Keratinocyte (primary cell): ENCODE measurements at regions not wholly inside any gene's neighbourhood (a gene's known extent, or its start where the extent isn't known, plus 50 kb on each side); places are given as distances from the start of the nearest gene placed in this dataset.

ENCODE experiments used
- DNase-seq: peaks from one replicate; pipeline ENCODE4 v3.0.0-alpha.2; 2011; ENCODE audit warnings: low read depth, missing footprints, low spot score
- FAIRE-seq: peaks from 2 replicates; lab custom pipeline; 2011; peaks lifted over from hg19 to GRCh38; lab: Jason Lieb, UNC
- H2AFZ ChIP-seq: 2 replicates; pipeline ENCODE4 v1.6.0; 2012; ENCODE audit warnings: low read length, control low read depth, inconsistent platforms; ENCODE audit not compliant: control insufficient read depth
- H3K27ac ChIP-seq: 2 replicates; pipeline ENCODE4 v1.5.1; 2011; ENCODE audit warnings: low read length; ENCODE audit not compliant: control insufficient read depth, insufficient read depth
- H3K27me3 ChIP-seq: 3 replicates; pipeline ENCODE4 v1.6.0; 2011; ENCODE audit warnings: low read length; ENCODE audit not compliant: control insufficient read depth, insufficient read depth; ENCODE audit errors: extremely low read depth
- H3K36me3 ChIP-seq, 2 experiments: 2 replicates in 1 of 2; 3 replicates in 1 of 2; pipeline ENCODE4 v1.5.1; 2011; ENCODE audit warnings: low read length in 2 of 2, mild to moderate bottlenecking in 1 of 2; ENCODE audit not compliant: control insufficient read depth in 2 of 2, insufficient read depth in 2 of 2; ENCODE audit errors: extremely low read depth in 1 of 2
- H3K4me1 ChIP-seq: 3 replicates; pipeline ENCODE4 v1.5.1; 2011; ENCODE audit warnings: low read length; ENCODE audit not compliant: control insufficient read depth, insufficient read depth; ENCODE audit errors: extremely low read depth
- H3K4me2 ChIP-seq: 3 replicates; pipeline ENCODE4 v1.6.0; 2011; ENCODE audit warnings: low read depth, low read length; ENCODE audit not compliant: control insufficient read depth, insufficient read depth; ENCODE audit errors: extremely low read depth
- H3K4me3 ChIP-seq, 3 experiments: fragments of 200-600 bp in 1 of 3; sonication (generic) in 1 of 3; 2 replicates in 2 of 3; 3 replicates in 1 of 3; pipeline ENCODE4 v1.5.1; 2011 to 2016; ENCODE audit warnings: low read length in 3 of 3, mild to moderate bottlenecking in 3 of 3, control low read depth in 2 of 3, inconsistent platforms in 1 of 3, low read depth in 1 of 3, mixed read lengths in 1 of 3, mixed run types in 1 of 3, moderate library complexity in 1 of 3; ENCODE audit not compliant: control insufficient read depth in 2 of 3, insufficient read depth in 2 of 3; ENCODE audit errors: extremely low read depth in 1 of 3
- H3K79me2 ChIP-seq: 2 replicates; pipeline ENCODE4 v1.6.0; 2012; ENCODE audit warnings: low read length; ENCODE audit not compliant: control insufficient read depth, insufficient read depth
- H3K9ac ChIP-seq: 3 replicates; pipeline ENCODE4 v1.6.0; 2011; ENCODE audit warnings: low read length; ENCODE audit not compliant: control insufficient read depth, insufficient read depth; ENCODE audit errors: extremely low read depth
- H3K9me1 ChIP-seq: 3 replicates; pipeline ENCODE4 v1.6.0; 2011; ENCODE audit warnings: low read length; ENCODE audit not compliant: control insufficient read depth, insufficient read depth; ENCODE audit errors: extremely low read depth
- H3K9me3 ChIP-seq: 2 replicates; pipeline ENCODE4 v1.5.1; 2012; ENCODE audit warnings: low read depth, low read length; ENCODE audit not compliant: control insufficient read depth
- H4K20me1 ChIP-seq: 3 replicates; pipeline ENCODE4 v1.6.0; 2011; ENCODE audit warnings: low read length; ENCODE audit not compliant: control insufficient read depth, insufficient read depth; ENCODE audit errors: extremely low read depth
- EZH2 ChIP-seq: IDR thresholded peaks from one replicate; pipeline ENCODE4 v1.6.1; 2012; ENCODE audit warnings: inconsistent platforms, mild to moderate bottlenecking, low read length, moderate library complexity
- dilution Hi-C: fragments of 300-500 bp; cut with MboI; formaldehyde crosslinking; loops from one replicate; pipeline ENCODE4 v1.7.0; 2020; ENCODE audit warnings: low sequenced_read_pairs; ENCODE audit not compliant: extremely low pct_ligation_motif_present
- TF ChIP-seq, protein P1 (sequence below), 3 experiments: IDR thresholded peaks in 1 of 3; conservative IDR thresholded peaks in 1 of 3; optimal IDR thresholded peaks in 1 of 3; 2 replicates in 2 of 3; 3 replicates in 1 of 3; pipeline versions ENCODE3 to v1.5.1; 2011; ENCODE audit warnings: low read length in 3 of 3, mild to moderate bottlenecking in 3 of 3, moderate library complexity in 2 of 3, control low read depth in 1 of 3, inconsistent platforms in 1 of 3; ENCODE audit not compliant: insufficient read depth in 2 of 3; ENCODE audit errors: extremely low read depth in 1 of 3

DNA sequence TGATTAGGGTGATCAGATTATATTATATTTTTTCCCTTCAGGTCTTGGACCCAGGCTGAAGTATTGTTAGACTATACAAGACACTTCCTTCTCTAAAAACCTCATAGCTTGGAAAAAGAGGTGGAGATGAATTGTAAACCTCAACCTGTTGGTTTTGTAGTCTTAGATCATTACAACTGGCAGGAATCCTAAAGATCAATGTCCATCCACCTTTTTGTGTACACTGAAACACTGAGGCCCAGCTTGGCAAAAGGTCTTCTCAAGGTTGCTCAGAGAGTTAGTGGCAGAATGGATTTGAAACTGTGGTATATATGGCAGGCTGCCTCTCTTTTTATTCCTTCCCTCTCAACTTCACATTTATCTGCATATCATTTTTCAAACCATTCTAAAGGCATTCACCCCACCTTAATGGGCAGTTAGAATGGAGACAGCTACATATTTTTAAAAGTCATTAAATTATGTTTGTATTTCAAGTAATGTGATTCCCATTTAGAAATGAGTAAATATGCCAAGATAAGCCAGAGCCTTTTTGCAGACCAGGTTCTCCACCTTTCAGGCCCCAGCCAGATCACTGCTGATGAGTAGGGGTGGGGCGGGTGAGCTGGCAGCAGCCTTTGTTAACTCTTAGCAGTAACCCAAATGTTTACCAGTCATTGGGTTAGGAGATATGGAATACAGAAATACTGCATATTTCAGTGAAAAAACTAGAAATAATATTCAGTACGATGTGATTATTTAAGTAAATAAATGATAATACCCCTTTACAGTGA, 243.2 kb upstream of the F9 start:
- no peak for TF ChIP-seq EZH2
- TF ChIP-seq, protein P1, sequence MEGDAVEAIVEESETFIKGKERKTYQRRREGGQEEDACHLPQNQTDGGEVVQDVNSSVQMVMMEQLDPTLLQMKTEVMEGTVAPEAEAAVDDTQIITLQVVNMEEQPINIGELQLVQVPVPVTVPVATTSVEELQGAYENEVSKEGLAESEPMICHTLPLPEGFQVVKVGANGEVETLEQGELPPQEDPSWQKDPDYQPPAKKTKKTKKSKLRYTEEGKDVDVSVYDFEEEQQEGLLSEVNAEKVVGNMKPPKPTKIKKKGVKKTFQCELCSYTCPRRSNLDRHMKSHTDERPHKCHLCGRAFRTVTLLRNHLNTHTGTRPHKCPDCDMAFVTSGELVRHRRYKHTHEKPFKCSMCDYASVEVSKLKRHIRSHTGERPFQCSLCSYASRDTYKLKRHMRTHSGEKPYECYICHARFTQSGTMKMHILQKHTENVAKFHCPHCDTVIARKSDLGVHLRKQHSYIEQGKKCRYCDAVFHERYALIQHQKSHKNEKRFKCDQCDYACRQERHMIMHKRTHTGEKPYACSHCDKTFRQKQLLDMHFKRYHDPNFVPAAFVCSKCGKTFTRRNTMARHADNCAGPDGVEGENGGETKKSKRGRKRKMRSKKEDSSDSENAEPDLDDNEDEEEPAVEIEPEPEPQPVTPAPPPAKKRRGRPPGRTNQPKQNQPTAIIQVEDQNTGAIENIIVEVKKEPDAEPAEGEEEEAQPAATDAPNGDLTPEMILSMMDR (optimal IDR thresholded peaks at IDR 0.05 in 1 of 3, IDR thresholded peaks at IDR 0.05 in 1 of 3, conservative IDR thresholded peaks at IDR 0.05 in 1 of 3; ENCODE audit: extremely low read depth in 1 of 3, insufficient read depth in 2 of 3, low read length in 3 of 3), result no peak
- Histone ChIP-seq H3K27ac (no peak overlapping the region), H3K4me2 (no peak overlapping the region), H2AFZ (no peak overlapping the region), H3K4me1 (no peaks in the 10 kb centered on the region), H3K36me3 (no peaks in the 10 kb centered on the region), H3K27me3 (no peaks in the 10 kb centered on the region), H3K9ac (no peak overlapping the region), H3K79me2 (no peaks in the 10 kb centered on the region), H3K9me1 (no peaks in the 10 kb centered on the region), H3K4me3 (no peak overlapping the region), H4K20me1 (no peaks in the 10 kb centered on the region), H3K9me3 (no peaks in the 10 kb centered on the region)
- FAIRE-seq (no peak), DNase-seq (no peak)
- dilution Hi-C loops, result no loop called here

DNA sequence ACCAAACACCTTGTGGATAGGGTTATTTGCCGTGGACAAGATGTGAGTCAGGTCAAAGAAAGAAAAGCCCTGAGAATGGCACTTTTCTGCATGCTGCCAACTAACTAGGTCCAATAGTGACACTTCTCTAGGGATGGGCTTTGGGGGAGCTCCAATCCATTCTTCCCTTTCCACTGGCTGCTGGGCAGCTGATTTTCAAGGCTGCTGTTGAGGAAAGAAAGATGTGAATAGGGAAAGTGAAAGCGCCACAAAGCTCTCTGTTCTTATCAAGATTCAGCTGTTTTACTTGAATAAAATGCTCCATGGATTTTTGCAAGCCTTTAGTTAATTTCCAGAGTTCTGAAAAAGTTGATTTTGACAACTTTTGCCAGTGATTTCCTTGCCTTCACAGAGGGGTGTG, 244.2 kb upstream of the F9 start:
- TF ChIP-seq, protein P1 (optimal IDR thresholded peaks at IDR 0.05 in 1 of 3, IDR thresholded peaks at IDR 0.05 in 1 of 3, conservative IDR thresholded peaks at IDR 0.05 in 1 of 3; ENCODE audit: extremely low read depth in 1 of 3, insufficient read depth in 2 of 3, low read length in 3 of 3), result no peak
- TF ChIP-seq EZH2, result no peak
- FAIRE-seq, result no peak
- no peak overlapping the region for H2AFZ ChIP-seq
- no peaks in the 10 kb centered on the region for H3K9me1 ChIP-seq
- H3K79me2 ChIP-seq, result no peaks in the 10 kb centered on the region
- DNase-seq, result no peak
- H3K4me1 ChIP-seq, result no peaks in the 10 kb centered on the region
- H3K9me3 ChIP-seq, result no peaks in the 10 kb centered on the region
- H3K36me3 ChIP-seq, result no peaks in the 10 kb centered on the region
- dilution Hi-C loops, result no loop called here
- no peak overlapping the region for H3K4me3 ChIP-seq
- no peaks in the 10 kb centered on the region for H3K27me3 ChIP-seq
- no peak overlapping the region for H3K9ac ChIP-seq
- H3K4me2 ChIP-seq, result no peak overlapping the region
- no peak overlapping the region for H3K27ac ChIP-seq
- no peaks in the 10 kb centered on the region for H4K20me1 ChIP-seq
